ENCODE measurements at regions not wholly inside any gene's neighbourhood (a gene's known extent, or its start where the extent isn't known, plus 50 kb on each side); places are given as distances from the start of the nearest gene placed in this dataset.

DNA sequence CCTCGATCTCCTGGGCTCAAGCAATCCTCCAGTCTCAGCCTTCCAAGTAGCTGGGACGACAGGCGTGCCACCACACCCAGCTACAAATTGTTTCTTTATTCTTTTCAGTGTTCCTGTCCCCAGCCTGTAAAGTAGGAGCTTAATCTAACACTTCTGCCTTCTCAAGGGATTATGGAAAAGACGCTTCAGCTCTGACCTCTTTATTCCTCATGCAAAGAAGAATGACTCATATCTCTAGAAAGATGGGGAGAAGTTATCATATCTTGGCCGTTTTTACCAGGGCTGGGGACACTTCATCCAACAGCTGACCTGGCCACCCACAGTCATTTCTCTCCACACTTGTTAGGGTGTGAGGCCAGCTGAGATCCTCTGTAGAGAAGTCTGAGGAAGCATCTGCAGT lies 172.6 kb downstream of the HAPSTR1 start:
- no peaks in the 10 kb centered on the region for H3K27me3 ChIP-seq (ENCODE audit: control insufficient read depth, insufficient read depth, low read length)
- H3K27ac ChIP-seq (ENCODE audit: low read length), result no peak overlapping the region
- no peak for DNase-seq (ENCODE audit: low read depth, low spot score)
- no CpG with 5 or more reads among the region's 5 CpGs for WGBS (ENCODE audit: insufficient coverage, insufficient read length)
- no peaks in the 10 kb centered on the region for H3K9me3 ChIP-seq (ENCODE audit: control insufficient read depth, insufficient read depth, low read length)
- H3K36me3 ChIP-seq (ENCODE audit: control insufficient read depth, insufficient read depth, low read length), result no peaks in the 10 kb centered on the region
- H3K4me1 ChIP-seq (ENCODE audit: control insufficient read depth, insufficient read depth, low read length), result no peaks in the 10 kb centered on the region
- H3K4me3 ChIP-seq (ENCODE audit: low read length), result no peak overlapping the region

DNA sequence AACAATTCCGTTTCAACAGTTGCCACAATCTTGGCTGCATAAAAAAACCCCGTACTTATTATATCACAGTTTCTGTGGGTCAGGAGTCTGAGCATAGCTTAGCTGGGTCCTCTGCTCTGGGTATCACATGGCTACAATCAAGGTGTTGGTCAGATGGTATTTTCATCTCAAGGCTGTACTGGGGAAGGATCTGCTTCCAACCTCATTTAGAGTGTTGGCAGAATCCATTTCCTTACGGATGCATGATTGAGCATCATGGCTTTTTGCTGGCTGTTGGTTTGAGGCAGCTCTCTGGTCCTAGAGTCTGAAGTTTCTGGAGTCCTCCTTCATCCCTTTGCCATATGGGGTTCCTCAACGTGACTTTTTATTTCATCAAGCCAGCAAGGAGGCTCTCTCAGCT lies 177.0 kb downstream of the HAPSTR1 start:
- Histone ChIP-seq H3K27ac (ENCODE audit: low read length) (no peak overlapping the region), H3K27me3 (ENCODE audit: control insufficient read depth, insufficient read depth, low read length) (no peaks in the 10 kb centered on the region)

DNA sequence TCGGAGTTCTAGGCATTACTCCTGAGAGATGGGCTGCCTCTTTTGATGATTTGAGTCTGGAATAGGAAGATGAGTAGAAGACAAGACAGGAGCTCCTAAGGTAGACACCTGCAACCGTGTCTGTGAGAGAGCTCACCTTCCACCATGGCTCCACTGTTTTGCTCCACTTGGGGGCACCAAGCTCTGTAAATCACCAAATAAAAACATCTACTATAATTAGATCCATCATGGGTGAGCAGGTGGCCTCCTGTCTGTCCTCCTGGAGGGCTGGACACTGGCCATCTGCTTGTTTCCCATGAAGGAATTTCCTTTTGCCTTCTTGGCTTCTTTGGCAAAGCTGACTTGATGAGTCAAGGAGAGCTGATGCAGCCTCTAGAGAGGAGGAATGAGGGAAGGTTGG lies 179.0 kb downstream of the HAPSTR1 start:
- H3K27ac ChIP-seq (ENCODE audit: low read length), result no peak overlapping the region
- no peak for DNase-seq (ENCODE audit: low read depth, low spot score)
- H3K4me3 ChIP-seq (ENCODE audit: low read length), result no peak overlapping the region
- H3K36me3 ChIP-seq (ENCODE audit: control insufficient read depth, insufficient read depth, low read length), result no peaks in the 10 kb centered on the region
- H3K4me1 ChIP-seq (ENCODE audit: control insufficient read depth, insufficient read depth, low read length), result no peaks in the 10 kb centered on the region
- H3K27me3 ChIP-seq (ENCODE audit: control insufficient read depth, insufficient read depth, low read length), result no peaks in the 10 kb centered on the region
- no CpG with 5 or more reads among the region's 2 CpGs for WGBS (ENCODE audit: insufficient coverage, insufficient read length)
- no peaks in the 10 kb centered on the region for H3K9me3 ChIP-seq (ENCODE audit: control insufficient read depth, insufficient read depth, low read length)

More for the DNA sequence above, 177.0 kb downstream of the HAPSTR1 start:
- Histone ChIP-seq H3K36me3 (ENCODE audit: control insufficient read depth, insufficient read depth, low read length) (no peaks in the 10 kb centered on the region), H3K9me3 (ENCODE audit: control insufficient read depth, insufficient read depth, low read length) (no peaks in the 10 kb centered on the region), H3K4me3 (ENCODE audit: low read length) (no peak overlapping the region), H3K4me1 (ENCODE audit: control insufficient read depth, insufficient read depth, low read length) (no peaks in the 10 kb centered on the region)
- 100% methylated on average over 1 of the region's 4 CpGs for WGBS (ENCODE audit: insufficient coverage, insufficient read length)
- no peak for DNase-seq (ENCODE audit: low read depth, low spot score)

DNA sequence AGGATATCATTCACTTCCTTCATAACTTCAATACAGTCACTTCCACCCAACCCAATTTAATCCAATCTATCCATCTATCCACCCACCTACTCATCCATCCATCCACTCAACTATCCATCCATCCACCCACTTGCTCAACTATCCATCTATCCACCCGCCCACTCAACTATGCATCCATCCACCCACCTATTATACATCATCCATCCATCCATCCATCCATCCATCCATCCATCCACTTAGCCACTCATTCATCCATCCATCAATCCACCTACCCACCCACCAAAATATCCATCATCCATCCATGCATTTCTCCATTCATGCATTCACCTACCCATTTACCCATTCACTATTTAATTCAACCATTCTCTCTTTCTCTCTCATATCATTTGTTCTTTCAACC lies 179.5 kb downstream of the HAPSTR1 start:
- Histone ChIP-seq H3K27me3 (ENCODE audit: control insufficient read depth, insufficient read depth, low read length) (no peaks in the 10 kb centered on the region), H3K27ac (ENCODE audit: low read length) (no peak overlapping the region), H3K4me3 (ENCODE audit: low read length) (no peak overlapping the region), H3K9me3 (ENCODE audit: control insufficient read depth, insufficient read depth, low read length) (no peaks in the 10 kb centered on the region), H3K36me3 (ENCODE audit: control insufficient read depth, insufficient read depth, low read length) (no peaks in the 10 kb centered on the region), H3K4me1 (ENCODE audit: control insufficient read depth, insufficient read depth, low read length) (no peaks in the 10 kb centered on the region)
- DNase-seq (ENCODE audit: low read depth, low spot score), result no peak
- 100% methylated on average over 1 of the region's 1 CpG for WGBS (ENCODE audit: insufficient coverage, insufficient read length)

DNA sequence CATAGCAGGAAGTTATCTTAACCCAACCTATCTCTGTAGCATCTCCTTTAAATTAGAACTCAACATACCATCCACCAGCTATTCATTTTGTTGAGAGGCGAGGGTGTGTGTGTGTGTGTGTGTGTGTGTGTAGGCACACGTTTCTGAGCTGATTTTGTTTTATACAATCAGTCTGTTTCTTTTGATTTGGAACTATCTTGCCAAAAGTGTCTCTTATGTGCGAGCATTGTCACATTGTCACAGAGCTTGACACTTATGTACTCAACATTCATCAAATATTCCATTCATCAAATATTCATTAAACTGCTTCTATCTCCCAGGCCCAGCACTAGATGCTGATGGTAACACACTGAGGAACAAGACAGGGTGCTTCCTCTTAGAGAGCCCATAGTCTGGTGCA lies 180.4 kb downstream of the HAPSTR1 start:
- DNase-seq (ENCODE audit: low read depth, low spot score), result no peak
- Histone ChIP-seq H3K27me3 (ENCODE audit: control insufficient read depth, insufficient read depth, low read length) (no peaks in the 10 kb centered on the region), H3K4me1 (ENCODE audit: control insufficient read depth, insufficient read depth, low read length) (no peaks in the 10 kb centered on the region), H3K27ac (ENCODE audit: low read length) (no peak overlapping the region), H3K4me3 (ENCODE audit: low read length) (no peak overlapping the region), H3K36me3 (ENCODE audit: control insufficient read depth, insufficient read depth, low read length) (no peaks in the 10 kb centered on the region), H3K9me3 (ENCODE audit: control insufficient read depth, insufficient read depth, low read length) (no peaks in the 10 kb centered on the region)
- no CpG with 5 or more reads among the region's 3 CpGs for WGBS (ENCODE audit: insufficient coverage, insufficient read length)

DNA sequence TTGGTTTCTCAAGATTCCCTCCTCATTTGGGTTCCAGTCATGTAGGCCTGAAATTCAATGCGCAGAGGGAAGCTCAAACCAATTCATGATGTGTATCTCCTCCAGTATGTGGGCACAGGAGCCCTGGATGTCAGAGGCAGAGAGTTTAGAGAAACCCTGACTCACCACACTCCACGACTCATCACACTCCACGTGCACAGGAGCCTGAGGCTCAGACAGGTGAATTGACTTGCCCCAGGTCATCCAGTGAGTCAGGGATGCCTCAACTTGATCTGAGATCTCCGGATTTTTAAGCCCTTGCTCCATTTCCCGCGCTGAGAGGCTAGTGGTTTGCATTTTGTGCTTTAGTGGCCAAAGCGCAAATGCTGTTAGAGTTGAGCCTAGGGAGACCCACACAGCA lies 183.9 kb downstream of the HAPSTR1 start:
- H3K4me3 ChIP-seq (ENCODE audit: low read length), result no peak overlapping the region
- no peaks in the 10 kb centered on the region for H3K4me1 ChIP-seq (ENCODE audit: control insufficient read depth, insufficient read depth, low read length)
- H3K27ac ChIP-seq (ENCODE audit: low read length), result no peak overlapping the region
- no CpG with 5 or more reads among the region's 7 CpGs for WGBS (ENCODE audit: insufficient coverage, insufficient read length)
- DNase-seq (ENCODE audit: low read depth, low spot score), result no peak
- no peaks in the 10 kb centered on the region for H3K27me3 ChIP-seq (ENCODE audit: control insufficient read depth, insufficient read depth, low read length)
- no peaks in the 10 kb centered on the region for H3K36me3 ChIP-seq (ENCODE audit: control insufficient read depth, insufficient read depth, low read length)
- H3K9me3 ChIP-seq (ENCODE audit: control insufficient read depth, insufficient read depth, low read length), result no peaks in the 10 kb centered on the region

DNA sequence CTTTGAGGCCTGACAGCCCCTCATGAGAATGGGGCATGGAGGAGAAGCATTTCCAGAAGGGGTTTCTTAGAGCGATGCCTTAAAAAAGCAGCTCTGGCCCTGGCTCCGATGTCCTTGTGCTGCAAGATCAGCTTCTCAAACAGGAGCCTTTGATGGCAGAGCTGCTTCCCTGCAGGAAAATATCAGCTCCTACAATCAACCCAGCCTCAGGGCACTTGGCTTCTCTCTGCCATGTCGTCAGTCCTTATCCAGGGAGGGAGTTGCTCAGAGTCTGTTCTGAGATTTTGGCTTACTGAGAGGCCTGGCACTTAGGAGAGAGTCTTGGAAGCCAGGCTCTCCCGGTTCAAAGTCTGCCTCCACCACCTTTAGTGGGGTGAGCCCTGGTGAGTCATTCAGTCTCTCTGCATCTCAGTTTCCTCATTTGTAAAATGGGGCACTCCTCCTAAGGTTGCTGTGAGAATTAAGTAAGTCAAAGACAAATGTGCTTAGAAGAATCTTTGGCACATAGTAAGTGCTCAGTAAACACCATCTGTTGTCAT lies 184.4 kb downstream of the HAPSTR1 start:
- no peak overlapping the region for H3K4me3 ChIP-seq (ENCODE audit: low read length)
- WGBS (ENCODE audit: insufficient coverage, insufficient read length), result no CpG with 5 or more reads among the region's 4 CpGs
- H3K9me3 ChIP-seq (ENCODE audit: control insufficient read depth, insufficient read depth, low read length), result no peaks in the 10 kb centered on the region
- no peaks in the 10 kb centered on the region for H3K27me3 ChIP-seq (ENCODE audit: control insufficient read depth, insufficient read depth, low read length)
- no peaks in the 10 kb centered on the region for H3K4me1 ChIP-seq (ENCODE audit: control insufficient read depth, insufficient read depth, low read length)
- no peak overlapping the region for H3K27ac ChIP-seq (ENCODE audit: low read length)
- no peaks in the 10 kb centered on the region for H3K36me3 ChIP-seq (ENCODE audit: control insufficient read depth, insufficient read depth, low read length)
- no peak for DNase-seq (ENCODE audit: low read depth, low spot score)

DNA sequence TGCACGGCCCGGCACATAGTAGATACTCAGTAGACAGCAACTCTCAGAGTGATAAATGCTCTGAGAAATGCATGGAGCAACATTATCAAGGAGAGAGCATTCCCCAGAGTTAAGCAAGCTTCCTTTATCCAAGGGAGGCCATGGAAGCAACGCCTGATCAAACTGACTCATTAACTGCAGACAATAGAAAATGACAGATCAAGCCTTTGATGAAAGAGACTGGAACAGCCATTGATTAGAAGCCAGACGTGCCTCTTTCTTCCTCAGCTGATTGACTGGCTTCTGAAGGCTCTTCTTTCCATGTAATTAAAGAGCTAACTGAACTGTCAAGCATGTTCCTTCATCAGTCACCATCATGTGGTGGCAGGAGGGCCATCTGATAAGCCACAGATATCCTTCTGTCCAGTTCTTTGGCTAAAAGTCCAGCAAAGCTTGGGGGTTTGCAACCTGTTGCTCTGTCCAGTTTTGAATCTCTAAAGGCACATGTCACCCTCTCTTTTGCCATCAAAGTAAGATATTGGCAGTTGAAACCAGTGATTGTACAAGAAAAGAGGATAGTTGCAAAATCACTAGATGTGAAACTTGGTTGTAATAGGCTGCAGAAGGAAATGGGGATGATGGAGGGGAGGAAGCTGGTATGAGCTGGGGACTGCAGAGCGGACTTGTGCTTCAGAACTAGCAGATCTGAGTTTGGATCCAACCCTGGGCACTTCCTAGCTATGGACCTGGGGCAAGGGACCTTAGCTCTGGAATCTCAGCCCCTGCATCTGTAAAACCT lies 188.0 kb downstream of the HAPSTR1 start:
- H3K27me3 ChIP-seq (ENCODE audit: control insufficient read depth, insufficient read depth, low read length), result no peaks in the 10 kb centered on the region
- H3K4me3 ChIP-seq (ENCODE audit: low read length), result no peak overlapping the region
- H3K36me3 ChIP-seq (ENCODE audit: control insufficient read depth, insufficient read depth, low read length), result no peaks in the 10 kb centered on the region
- H3K27ac ChIP-seq (ENCODE audit: low read length), result no peak overlapping the region
- DNase-seq (ENCODE audit: low read depth, low spot score), result no peak
- no peaks in the 10 kb centered on the region for H3K9me3 ChIP-seq (ENCODE audit: control insufficient read depth, insufficient read depth, low read length)
- WGBS (ENCODE audit: insufficient coverage, insufficient read length), result no CpG with 5 or more reads among the region's 5 CpGs
- H3K4me1 ChIP-seq (ENCODE audit: control insufficient read depth, insufficient read depth, low read length), result no peaks in the 10 kb centered on the region

DNA sequence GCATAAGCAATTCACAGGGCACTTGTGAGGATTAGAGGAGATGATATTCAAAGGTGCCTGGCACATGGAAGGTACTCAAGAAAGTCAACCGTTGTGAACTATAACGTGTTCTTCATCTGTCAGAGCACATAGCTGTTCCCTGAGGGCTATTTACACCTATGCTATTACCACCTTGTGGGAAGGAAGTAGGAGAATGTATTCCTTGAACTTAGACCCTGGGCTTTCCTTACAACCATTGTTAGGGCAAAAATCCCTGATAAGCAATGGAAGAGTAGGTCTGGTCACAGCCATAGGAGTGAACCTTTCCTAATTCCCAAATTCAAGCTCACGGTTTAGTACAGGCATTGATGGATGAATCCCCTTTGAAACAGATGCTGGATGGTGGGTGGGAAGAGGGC lies 188.6 kb downstream of the HAPSTR1 start:
- WGBS (ENCODE audit: insufficient coverage, insufficient read length), result no CpG with 5 or more reads among the region's 3 CpGs
- Histone ChIP-seq H3K4me3 (ENCODE audit: low read length) (no peak overlapping the region), H3K4me1 (ENCODE audit: control insufficient read depth, insufficient read depth, low read length) (no peaks in the 10 kb centered on the region), H3K36me3 (ENCODE audit: control insufficient read depth, insufficient read depth, low read length) (no peaks in the 10 kb centered on the region), H3K9me3 (ENCODE audit: control insufficient read depth, insufficient read depth, low read length) (no peaks in the 10 kb centered on the region), H3K27ac (ENCODE audit: low read length) (no peak overlapping the region), H3K27me3 (ENCODE audit: control insufficient read depth, insufficient read depth, low read length) (no peaks in the 10 kb centered on the region)
- no peak for DNase-seq (ENCODE audit: low read depth, low spot score)

DNA sequence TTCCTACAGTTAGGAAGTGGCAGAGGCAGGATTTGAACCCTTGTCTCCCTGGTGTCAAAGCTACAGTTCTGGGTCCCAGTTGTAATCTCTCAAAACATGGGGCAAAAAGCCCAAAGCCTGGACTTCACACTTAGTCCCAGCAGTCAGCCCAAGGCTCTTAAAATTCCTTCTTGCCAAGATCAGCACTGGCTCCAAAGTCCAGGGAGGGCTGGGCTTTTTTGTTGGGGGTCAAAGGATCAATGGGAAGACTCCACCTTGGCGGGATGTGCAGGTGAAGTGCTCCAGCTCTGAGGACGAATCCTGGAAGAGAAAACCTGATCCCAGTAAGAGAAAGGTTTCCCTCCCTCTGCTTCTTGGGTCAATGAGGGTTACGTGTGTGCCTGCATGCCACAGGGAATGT lies 195.5 kb downstream of the HAPSTR1 start:
- H3K4me1 ChIP-seq (ENCODE audit: control insufficient read depth, insufficient read depth, low read length), result no peaks in the 10 kb centered on the region
- H3K4me3 ChIP-seq (ENCODE audit: low read length), result no peak overlapping the region
- H3K36me3 ChIP-seq (ENCODE audit: control insufficient read depth, insufficient read depth, low read length), result no peaks in the 10 kb centered on the region
- no peaks in the 10 kb centered on the region for H3K27me3 ChIP-seq (ENCODE audit: control insufficient read depth, insufficient read depth, low read length)
- no peaks in the 10 kb centered on the region for H3K9me3 ChIP-seq (ENCODE audit: control insufficient read depth, insufficient read depth, low read length)
- H3K27ac ChIP-seq (ENCODE audit: low read length), result no peak overlapping the region
- no peak for DNase-seq (ENCODE audit: low read depth, low spot score)
- WGBS (ENCODE audit: insufficient coverage, insufficient read length), result no CpG with 5 or more reads among the region's 3 CpGs

DNA sequence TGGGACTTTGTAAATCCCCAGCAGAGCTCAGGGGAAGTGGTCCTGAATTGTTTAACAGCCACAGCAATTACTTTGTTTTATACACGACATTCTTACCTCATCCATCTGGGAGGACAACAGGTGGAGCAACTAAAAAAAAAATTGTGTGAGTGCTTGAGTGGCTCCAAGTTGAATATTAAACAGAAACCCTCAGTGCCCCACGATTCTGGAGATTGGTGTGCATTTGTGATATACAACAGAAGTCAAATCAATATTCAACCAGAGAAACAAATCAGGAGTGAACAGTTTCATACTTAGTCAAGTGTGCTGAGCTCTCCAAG lies 204.8 kb downstream of the HAPSTR1 start:
- H3K9me3 ChIP-seq (ENCODE audit: control insufficient read depth, insufficient read depth, low read length), result no peaks in the 10 kb centered on the region

More for the DNA sequence above, 204.8 kb downstream of the HAPSTR1 start:
- no peak overlapping the region for H3K4me3 ChIP-seq (ENCODE audit: low read length)
- WGBS (ENCODE audit: insufficient coverage, insufficient read length), result no CpG with 5 or more reads among the region's 2 CpGs
- H3K27me3 ChIP-seq (ENCODE audit: control insufficient read depth, insufficient read depth, low read length), result no peaks in the 10 kb centered on the region
- no peaks in the 10 kb centered on the region for H3K36me3 ChIP-seq (ENCODE audit: control insufficient read depth, insufficient read depth, low read length)
- no peak overlapping the region for H3K27ac ChIP-seq (ENCODE audit: low read length)
- H3K4me1 ChIP-seq (ENCODE audit: control insufficient read depth, insufficient read depth, low read length), result no peaks in the 10 kb centered on the region
- DNase-seq (ENCODE audit: low read depth, low spot score), result no peak
